D721Med (cell line): ENCODE measurements at regions not wholly inside any gene's neighbourhood (a gene's known extent, or its start where the extent isn't known, plus 50 kb on each side); places are given as distances from the start of the nearest gene placed in this dataset.

Experiments
- DNase-seq: peaks from one replicate; pipeline ENCODE4 v3.0.0; 2011; ENCODE audit warnings: low spot score; ENCODE audit not compliant: insufficient read length
- FAIRE-seq: peaks from 2 replicates; lab custom pipeline; 2011; peaks lifted over from hg19 to GRCh38; lab: Jason Lieb, UNC
- CTCF ChIP-seq: IDR thresholded peaks from 2 replicates; pipeline ENCODE4 v1.5.1; 2012; ENCODE audit warnings: mild to moderate bottlenecking, control low read depth; ENCODE audit not compliant: insufficient read depth; ENCODE audit errors: missing control alignments

- FAIRE-seq (no peak), DNase-seq (no peak)
- TF ChIP-seq CTCF = no peak
These were observed 75.3 kb upstream of the IL6 start for GRCh38 chr7:22651534-22652243.

GRCh38 chr7:22651036-22651435, 76.0 kb upstream of the IL6 start:
- FAIRE-seq = no peak
- DNase-seq = no peak

GRCh38 chr7:22649686-22650085, 77.3 kb upstream of the IL6 start:
- TF ChIP-seq CTCF = no peak
- no peak for DNase-seq
- FAIRE-seq = no peak

More at GRCh38 chr7:22651036-22651435, 76.0 kb upstream of the IL6 start:
- no peak for TF ChIP-seq CTCF

GRCh38 chr7:22647451-22648257, 79.3 kb upstream of the IL6 start:
- no peak for TF ChIP-seq CTCF
- DNase-seq (no peak), FAIRE-seq (no peak)

- no peak for FAIRE-seq
- DNase-seq = no peak
- TF ChIP-seq CTCF = no peak
These were observed 81.4 kb upstream of the IL6 start for GRCh38 chr7:22645418-22646181.

GRCh38 chr7:22642454-22642853, 84.5 kb upstream of the IL6 start:
- FAIRE-seq = no peak
- DNase-seq = no peak
- TF ChIP-seq CTCF = no peak
